H1 (cell line): ENCODE measurements at regions not wholly inside any gene's neighbourhood (a gene's known extent, or its start where the extent isn't known, plus 50 kb on each side); places are given as distances from the start of the nearest gene placed in this dataset.

Experiments used
- SIN3A ChIP-seq, 2 experiments: IDR thresholded peaks in 1 of 2; conservative IDR thresholded peaks in 1 of 2; 2 replicates each; pipeline ENCODE4 v1.6.1; 2011 to 2012; ENCODE audit warnings: low read length in 2 of 2, improper control_type of control experiment in 1 of 2, low read depth in 1 of 2, mild to moderate bottlenecking in 1 of 2
- TF ChIP-seq, protein P1 (sequence below), 3 experiments: IDR thresholded peaks; 1 replicate in 2 of 3; 2 replicates in 1 of 3; pipeline versions ENCODE4 v1.5.1 to v1.6.1; 2011; ENCODE audit warnings: low read length in 3 of 3, mild to moderate bottlenecking in 3 of 3, inconsistent platforms in 2 of 3, low read depth in 1 of 3, moderate library complexity in 1 of 3; ENCODE audit not compliant: insufficient read depth in 1 of 3; ENCODE audit errors: control extremely low read depth in 1 of 3

DNA sequence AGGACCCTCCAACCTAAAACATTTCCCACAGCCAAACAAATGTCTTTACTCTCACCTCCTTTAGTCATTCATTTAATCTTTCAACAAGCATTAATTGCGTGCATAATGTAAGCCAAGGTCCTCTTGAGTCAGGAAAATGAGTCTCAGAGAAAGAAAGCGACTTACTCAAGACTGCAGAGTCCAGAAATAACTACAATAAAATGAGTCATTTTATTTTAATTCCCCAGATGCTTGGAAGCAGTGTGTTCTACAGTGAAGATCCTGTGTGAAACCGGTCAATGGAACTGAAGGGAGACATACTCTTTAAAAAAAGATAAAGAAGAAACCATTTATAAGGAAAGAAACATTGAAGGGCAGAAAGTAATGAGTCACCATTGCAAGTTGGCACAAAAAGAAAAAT is 513.7 kb downstream of the CDK5RAP2 start:
- TF ChIP-seq SIN3A (conservative IDR thresholded peaks at IDR 0.05 in 1 of 2, IDR thresholded peaks at IDR 0.05 in 1 of 2; ENCODE audit: low read depth in 1 of 2, low read length in 2 of 2): no peak
- TF ChIP-seq, protein P1, sequence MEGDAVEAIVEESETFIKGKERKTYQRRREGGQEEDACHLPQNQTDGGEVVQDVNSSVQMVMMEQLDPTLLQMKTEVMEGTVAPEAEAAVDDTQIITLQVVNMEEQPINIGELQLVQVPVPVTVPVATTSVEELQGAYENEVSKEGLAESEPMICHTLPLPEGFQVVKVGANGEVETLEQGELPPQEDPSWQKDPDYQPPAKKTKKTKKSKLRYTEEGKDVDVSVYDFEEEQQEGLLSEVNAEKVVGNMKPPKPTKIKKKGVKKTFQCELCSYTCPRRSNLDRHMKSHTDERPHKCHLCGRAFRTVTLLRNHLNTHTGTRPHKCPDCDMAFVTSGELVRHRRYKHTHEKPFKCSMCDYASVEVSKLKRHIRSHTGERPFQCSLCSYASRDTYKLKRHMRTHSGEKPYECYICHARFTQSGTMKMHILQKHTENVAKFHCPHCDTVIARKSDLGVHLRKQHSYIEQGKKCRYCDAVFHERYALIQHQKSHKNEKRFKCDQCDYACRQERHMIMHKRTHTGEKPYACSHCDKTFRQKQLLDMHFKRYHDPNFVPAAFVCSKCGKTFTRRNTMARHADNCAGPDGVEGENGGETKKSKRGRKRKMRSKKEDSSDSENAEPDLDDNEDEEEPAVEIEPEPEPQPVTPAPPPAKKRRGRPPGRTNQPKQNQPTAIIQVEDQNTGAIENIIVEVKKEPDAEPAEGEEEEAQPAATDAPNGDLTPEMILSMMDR (IDR thresholded peaks at IDR 0.05; ENCODE audit: control extremely low read depth in 1 of 3, insufficient read depth in 1 of 3, low read depth in 1 of 3, low read length in 3 of 3): no peak
